ENCODE measurements at regions not wholly inside any gene's neighbourhood (a gene's known extent, or its start where the extent isn't known, plus 50 kb on each side); places are given as distances from the start of the nearest gene placed in this dataset.

DNA sequence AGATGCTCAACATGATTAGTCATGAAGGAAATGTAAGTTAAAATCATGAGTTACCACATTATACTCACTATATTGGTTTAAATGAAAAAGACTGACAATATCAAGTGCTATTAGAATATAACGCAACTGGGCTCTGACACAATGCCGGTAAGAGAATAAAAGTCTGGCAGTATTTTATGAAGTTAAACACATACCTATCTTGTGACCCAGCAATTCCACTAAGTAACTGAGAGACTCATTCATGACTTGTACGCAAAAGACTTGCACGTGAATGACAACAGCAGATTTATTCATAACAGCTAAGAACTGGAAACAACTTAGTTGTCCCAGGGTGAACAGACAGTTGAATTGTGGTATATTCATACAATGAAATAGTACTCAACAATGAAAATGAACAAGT lies 342.1 kb downstream of the SLC4A3 start:
- Histone ChIP-seq H3K36me3 (replicated peaks in 1 of 2; ENCODE audit: control insufficient read depth in 1 of 2, insufficient read depth in 2 of 2, low read length in 2 of 2) (no peaks in the 10 kb centered on the region), H3K4me1 (ENCODE audit: insufficient read depth, low read length) (no peaks in the 10 kb centered on the region), H3K4me3 (replicated peaks in 1 of 3; ENCODE audit: insufficient read depth in 1 of 3, low read depth in 2 of 3, low read length in 3 of 3) (no peak overlapping the region), H3K27ac (ENCODE audit: extremely low read length, insufficient read depth, low read length) (no peak overlapping the region), H4K20me1 (ENCODE audit: insufficient read depth, low read length) (no peaks in the 10 kb centered on the region), H3K9me3 (ENCODE audit: low read length) (no peaks in the 10 kb centered on the region), H3K4me2 (ENCODE audit: low read depth, low read length) (no peak overlapping the region), H2AFZ (ENCODE audit: low read length) (no peak overlapping the region), H3K27me3 (ENCODE audit: control insufficient read depth in 1 of 2, insufficient read depth in 2 of 2, low read length in 2 of 2) (0 out of 5 replicates have a peak, but pooled peaks cover 1 to 8% of the 10 kb centered on the region in 2 experiments), H3K79me2 (ENCODE audit: insufficient read depth, low read length) (no peaks in the 10 kb centered on the region), H3K9ac (ENCODE audit: insufficient read depth, low read depth, low read length) (no peak overlapping the region)
- ChIA-PET CTCF (ENCODE audit: low intra/inter-chr PET ratio, low total read pairs) (no interaction called here), POLR2A (no interaction called here)
- TF ChIP-seq SMYD3 (CRISPR knock-in tag; IDR thresholded peaks at IDR 0.05) (no peak), ELF3 (CRISPR knock-in tag; IDR thresholded peaks at IDR 0.05) (no peak), GPN1 (CRISPR knock-in tag; IDR thresholded peaks at IDR 0.05; ENCODE audit: borderline replicate concordance) (no peak), ATF7 (IDR thresholded peaks at IDR 0.05) (no peak), ATF7 (CRISPR knock-in tag; IDR thresholded peaks at IDR 0.05) (no peak), ZNF3 (CRISPR knock-in tag; IDR thresholded peaks at IDR 0.05) (no peak), DNMT1 (CRISPR knock-in tag; IDR thresholded peaks at IDR 0.05) (no peak), HNRNPLL (IDR thresholded peaks at IDR 0.05; ENCODE audit: low read depth, low read length, poor library complexity, severe bottlenecking) (no peak), MXI1 (IDR thresholded peaks at IDR 0.05; ENCODE audit: borderline replicate concordance, low read depth, low read length) (no peak)
- TF ChIP-seq, protein P1, sequence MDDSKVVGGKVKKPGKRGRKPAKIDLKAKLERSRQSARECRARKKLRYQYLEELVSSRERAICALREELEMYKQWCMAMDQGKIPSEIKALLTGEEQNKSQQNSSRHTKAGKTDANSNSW (CRISPR knock-in tag; IDR thresholded peaks at IDR 0.05; ENCODE audit: borderline replicate concordance): no peak
- TF ChIP-seq, protein P2, sequence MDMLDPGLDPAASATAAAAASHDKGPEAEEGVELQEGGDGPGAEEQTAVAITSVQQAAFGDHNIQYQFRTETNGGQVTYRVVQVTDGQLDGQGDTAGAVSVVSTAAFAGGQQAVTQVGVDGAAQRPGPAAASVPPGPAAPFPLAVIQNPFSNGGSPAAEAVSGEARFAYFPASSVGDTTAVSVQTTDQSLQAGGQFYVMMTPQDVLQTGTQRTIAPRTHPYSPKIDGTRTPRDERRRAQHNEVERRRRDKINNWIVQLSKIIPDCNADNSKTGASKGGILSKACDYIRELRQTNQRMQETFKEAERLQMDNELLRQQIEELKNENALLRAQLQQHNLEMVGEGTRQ (IDR thresholded peaks at IDR 0.05; ENCODE audit: low read depth, low read length): no peak
- TF ChIP-seq, protein P2 (CRISPR knock-in tag; IDR thresholded peaks at IDR 0.05; ENCODE audit: borderline replicate concordance): no peak
- ATAC-seq: no peak
- in situ Hi-C loops (cut with HindIII; ENCODE audit: extremely low pct_ligation_motif_present, low pct_unique_long_range_greater_than_20kb) (no loop called here), intact Hi-C loops (cut with micrococcal nuclease; ENCODE audit: unreplicated experiment) (no loop called here)
- BruUV-seq (replicated peaks): no TSS peak
- WGBS (ENCODE audit: low lambda C conversion rate): 13% methylated on average over 4 of the region's 4 CpGs
- DNase-seq (ENCODE audit: low spot score): no peak
- FAIRE-seq: no peak
